Loucy (cell line): ENCODE measurements at regions not wholly inside any gene's neighbourhood (a gene's known extent, or its start where the extent isn't known, plus 50 kb on each side); places are given as distances from the start of the nearest gene placed in this dataset.

Experiments
- H2AFZ ChIP-seq: fragments of 200-600 bp; sonication (generic); 2 replicates; pipeline ENCODE4 v1.6.0; 2016; ENCODE audit warnings: antibody characterized with exemption, mild to moderate bottlenecking, low read length, moderate library complexity
- H3F3A ChIP-seq: fragments of 200-600 bp; 2 replicates; pipeline ENCODE4 v1.6.0; 2016; ENCODE audit warnings: antibody characterized with exemption, low read depth, mild to moderate bottlenecking
- H3K27me3 ChIP-seq: fragments of 200-600 bp; sonication (generic); 2 replicates; pipeline ENCODE4 v1.6.1; 2014; ENCODE audit warnings: low read length, mild to moderate bottlenecking; ENCODE audit not compliant: insufficient read depth, poor library complexity, severe bottlenecking
- H3K36me3 ChIP-seq: fragments of 200-600 bp; sonication (generic); 2 replicates; pipeline ENCODE4 v1.6.1; 2016; ENCODE audit warnings: low read length; ENCODE audit not compliant: insufficient read depth
- H3K4me1 ChIP-seq: fragments of 200-600 bp; sonication (generic); 2 replicates; pipeline ENCODE4 v1.5.1; 2014; ENCODE audit warnings: low read length, mild to moderate bottlenecking; ENCODE audit not compliant: insufficient read depth, poor library complexity, severe bottlenecking
- H3K4me2 ChIP-seq: fragments of 200-600 bp; sonication (generic); 2 replicates; pipeline ENCODE4 v1.6.0; 2014; ENCODE audit warnings: antibody characterized with exemption, low read length, low read depth, mild to moderate bottlenecking; ENCODE audit not compliant: poor library complexity, severe bottlenecking
- H3K4me3 ChIP-seq: fragments of 200-600 bp; sonication (generic); 2 replicates; pipeline ENCODE4 v1.5.1; 2014; ENCODE audit warnings: low read length, mild to moderate bottlenecking, mixed read lengths; ENCODE audit not compliant: poor library complexity, severe bottlenecking
- H3K79me2 ChIP-seq: fragments of 200-600 bp; sonication (generic); 2 replicates; pipeline ENCODE4 v1.6.1; 2014; ENCODE audit warnings: low read length; ENCODE audit not compliant: insufficient read depth
- H3K9ac ChIP-seq: fragments of 200-600 bp; sonication (generic); 2 replicates; pipeline ENCODE4 v1.6.0; 2014; ENCODE audit warnings: mild to moderate bottlenecking, low read depth, low read length, moderate library complexity; ENCODE audit not compliant: poor library complexity, severe bottlenecking
- H3K9me2 ChIP-seq: fragments of 200-600 bp; sonication (generic); replicated peaks from 2 replicates; pipeline ENCODE4 v1.6.1; 2016; ENCODE audit warnings: low read depth, low read length, mixed read lengths
- H3K9me3 ChIP-seq: fragments of 200-600 bp; sonication (generic); 2 replicates; pipeline ENCODE4 v1.6.1; 2014; ENCODE audit warnings: mild to moderate bottlenecking, antibody characterized with exemption, low read length, low read depth; ENCODE audit not compliant: insufficient read depth
- H4K20me1 ChIP-seq: fragments of 200-600 bp; sonication (generic); 2 replicates; pipeline ENCODE4 v1.6.0; 2014; ENCODE audit warnings: antibody characterized with exemption, low read length, mild to moderate bottlenecking; ENCODE audit not compliant: insufficient read depth, poor library complexity, severe bottlenecking
- CTCF ChIP-seq: fragments of 200-600 bp; sonication (generic); conservative IDR thresholded peaks from 2 replicates; pipeline ENCODE4 v1.5.1; 2014; ENCODE audit warnings: mild to moderate bottlenecking, antibody characterized with exemption, low read length
- EZH2phosphoT487 ChIP-seq: fragments of 200-600 bp; IDR thresholded peaks from 2 replicates; pipeline ENCODE4 v1.6.1; 2018; ENCODE audit warnings: antibody characterized with exemption, mild to moderate bottlenecking, moderate library complexity, borderline replicate concordance

GRCh38 chr5:61969755-61970154, 336.3 kb upstream of the KIF2A start:
- Histone ChIP-seq H3K79me2 (no peaks in the 10 kb centered on the region), H3K4me2 (no peak overlapping the region), H2AFZ (no peak overlapping the region), H3K27me3 (no peaks in the 10 kb centered on the region), H3K36me3 (no peaks in the 10 kb centered on the region), H3K4me3 (no peak overlapping the region), H3K9me2 (no peaks in the 10 kb centered on the region), H4K20me1 (no peaks in the 10 kb centered on the region), H3K4me1 (no peaks in the 10 kb centered on the region), H3K9me3 (no peaks in the 10 kb centered on the region), H3F3A (no peaks in the 10 kb centered on the region), H3K9ac (no peak overlapping the region)
- TF ChIP-seq CTCF = no peak
- TF ChIP-seq EZH2phosphoT487 = no peak

GRCh38 chr5:61970218-61970617, 335.8 kb upstream of the KIF2A start:
- H3K4me3 ChIP-seq = no peak overlapping the region
- no peak overlapping the region for H3K4me2 ChIP-seq
- H3K79me2 ChIP-seq = no peaks in the 10 kb centered on the region
- TF ChIP-seq CTCF (no peak), EZH2phosphoT487 (no peak)
- H3K9ac ChIP-seq = no peak overlapping the region
- no peaks in the 10 kb centered on the region for H4K20me1 ChIP-seq
- no peaks in the 10 kb centered on the region for H3K9me2 ChIP-seq
- no peaks in the 10 kb centered on the region for H3K27me3 ChIP-seq
- H3F3A ChIP-seq = no peaks in the 10 kb centered on the region
- no peak overlapping the region for H2AFZ ChIP-seq
- H3K9me3 ChIP-seq = no peaks in the 10 kb centered on the region
- no peaks in the 10 kb centered on the region for H3K36me3 ChIP-seq
- no peaks in the 10 kb centered on the region for H3K4me1 ChIP-seq

- Histone ChIP-seq H3K36me3 (no peaks in the 10 kb centered on the region), H4K20me1 (no peaks in the 10 kb centered on the region), H3K9ac (no peak overlapping the region), H3K9me3 (no peaks in the 10 kb centered on the region), H3F3A (no peaks in the 10 kb centered on the region), H3K4me1 (no peaks in the 10 kb centered on the region), H3K79me2 (no peaks in the 10 kb centered on the region), H3K4me2 (no peak overlapping the region), H3K4me3 (no peak overlapping the region), H2AFZ (no peak overlapping the region), H3K9me2 (no peaks in the 10 kb centered on the region), H3K27me3 (no peaks in the 10 kb centered on the region)
- TF ChIP-seq EZH2phosphoT487 = no peak
- TF ChIP-seq CTCF = no peak
These were observed 331.3 kb upstream of the KIF2A start for GRCh38 chr5:61974680-61975079.
